ENCODE measurements at regions not wholly inside any gene's neighbourhood (a gene's known extent, or its start where the extent isn't known, plus 50 kb on each side); places are given as distances from the start of the nearest gene placed in this dataset.
"Not testable (repeated sequence)": the region's sequence is repeated elsewhere in the genome, so short reads cannot be mapped to it uniquely, and the experiment has no call there.

DNA sequence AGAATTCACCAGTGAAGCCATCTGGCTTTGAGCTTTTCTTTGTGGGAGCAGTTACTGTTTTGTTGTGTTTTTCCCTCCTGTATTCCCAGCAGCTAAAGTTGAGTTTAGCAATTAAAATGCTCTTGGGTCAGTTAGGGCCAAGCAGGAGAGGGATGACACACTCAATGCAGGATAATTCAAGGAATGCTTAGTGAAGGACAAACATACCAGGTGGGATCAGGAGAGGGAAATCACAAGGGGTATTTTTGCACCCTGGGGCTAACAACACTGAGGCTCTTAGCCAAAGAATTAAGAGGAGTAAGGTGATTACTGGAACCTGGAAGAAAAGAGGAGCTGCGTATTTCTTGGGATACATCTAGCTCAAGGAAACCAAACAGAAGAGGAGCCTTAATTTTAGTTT, 82.4 kb upstream of the KCND2 start:
- H3K4me1 ChIP-seq: peaks cover 10% of the 10 kb centered on the region
- no peak for DNase-seq
- no peaks in the 10 kb centered on the region for H3K36me3 ChIP-seq
- TF ChIP-seq CTCF (IDR thresholded peaks at IDR 0.05; ENCODE audit: borderline replicate concordance): no peak
- intact Hi-C loops (cut with micrococcal nuclease): no loop called here
- H3K27ac ChIP-seq (replicated peaks): no peak overlapping the region
- H3K27me3 ChIP-seq (ENCODE audit: low read depth): no peaks in the 10 kb centered on the region
- peaks cover 4% of the 10 kb centered on the region for H3K9me3 ChIP-seq (replicated peaks)
- H3K4me3 ChIP-seq: no peak overlapping the region

DNA sequence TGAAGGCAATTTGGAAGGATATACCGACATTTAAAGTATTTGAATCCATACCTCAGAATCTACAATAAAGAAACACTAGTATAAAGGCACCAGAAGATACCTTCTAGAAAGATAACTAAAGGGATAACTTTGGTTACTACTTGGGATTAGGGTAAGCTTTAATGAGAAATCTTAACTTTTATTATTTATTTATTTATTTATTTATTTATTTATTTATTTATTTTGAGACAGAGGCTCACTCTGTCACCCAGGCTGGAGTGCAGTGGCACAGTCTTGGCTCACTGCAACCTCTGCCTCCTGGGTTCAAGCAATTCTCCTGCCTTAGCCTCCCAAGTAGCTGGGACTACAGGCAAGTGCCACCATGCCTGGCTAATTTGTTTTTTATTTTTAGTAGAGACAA, 81.6 kb upstream of the KCND2 start:
- intact Hi-C loops (cut with micrococcal nuclease); H3K4me3 ChIP-seq; H3K36me3 ChIP-seq; DNase-seq; H3K27ac ChIP-seq (replicated peaks); H3K27me3 ChIP-seq (ENCODE audit: low read depth); H3K9me3 ChIP-seq (replicated peaks); H3K4me1 ChIP-seq: not testable (repeated sequence)

DNA sequence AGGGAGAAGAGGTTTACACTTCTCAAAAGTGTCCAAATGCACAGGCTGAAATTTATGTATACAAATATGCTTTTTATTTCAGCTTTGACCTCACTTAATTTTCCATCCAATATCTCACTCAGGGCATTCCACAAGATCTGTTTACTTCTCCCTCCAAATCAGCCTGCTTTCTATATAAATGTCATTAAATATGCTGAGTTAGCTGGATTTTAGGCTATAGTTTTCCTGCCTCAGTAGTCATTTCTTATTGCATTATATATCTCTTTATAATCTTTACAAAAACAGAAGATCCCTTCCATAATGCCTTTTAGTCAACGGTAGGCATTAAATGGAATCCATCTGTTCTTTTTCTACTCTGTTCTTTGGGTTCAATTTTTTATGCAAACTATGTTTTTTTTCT, 71.7 kb upstream of the KCND2 start:
- Histone ChIP-seq H3K9me3 (replicated peaks) (no peaks in the 10 kb centered on the region), H3K4me1 (no peaks in the 10 kb centered on the region), H3K27ac (replicated peaks) (no peak overlapping the region), H3K27me3 (ENCODE audit: low read depth) (no peaks in the 10 kb centered on the region), H3K36me3 (no peaks in the 10 kb centered on the region), H3K4me3 (no peak overlapping the region)
- intact Hi-C loops (cut with micrococcal nuclease): no loop called here
- DNase-seq: no peak
- TF ChIP-seq CTCF (IDR thresholded peaks at IDR 0.05; ENCODE audit: borderline replicate concordance): no peak

DNA sequence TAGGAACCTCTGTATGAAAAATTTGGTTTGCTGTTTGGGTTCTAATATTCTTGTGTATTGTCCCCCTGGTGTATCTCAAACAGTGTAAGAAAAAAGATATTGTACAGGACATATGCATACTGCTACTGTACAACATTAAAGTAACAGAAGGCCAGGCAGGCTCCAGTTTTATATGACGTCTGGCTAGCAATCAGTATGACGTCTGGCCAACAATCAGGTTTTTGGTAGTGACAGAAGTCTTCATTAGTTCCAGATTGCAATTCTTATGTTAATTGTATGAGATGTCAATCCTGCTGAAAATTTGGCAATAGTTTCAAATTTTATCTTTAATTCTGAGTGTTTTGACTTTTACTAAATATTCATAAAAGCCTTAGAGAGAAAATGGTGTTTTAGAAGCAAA, 67.9 kb upstream of the KCND2 start:
- no peak overlapping the region for H3K27ac ChIP-seq (replicated peaks)
- no peak overlapping the region for H3K4me3 ChIP-seq
- no peak for DNase-seq
- no peaks in the 10 kb centered on the region for H3K27me3 ChIP-seq (ENCODE audit: low read depth)
- H3K9me3 ChIP-seq (replicated peaks): peaks cover 15% of the 10 kb centered on the region
- H3K36me3 ChIP-seq: no peaks in the 10 kb centered on the region
- no peak for TF ChIP-seq CTCF (IDR thresholded peaks at IDR 0.05; ENCODE audit: borderline replicate concordance)
- intact Hi-C loops (cut with micrococcal nuclease): no loop called here
- no peaks in the 10 kb centered on the region for H3K4me1 ChIP-seq

DNA sequence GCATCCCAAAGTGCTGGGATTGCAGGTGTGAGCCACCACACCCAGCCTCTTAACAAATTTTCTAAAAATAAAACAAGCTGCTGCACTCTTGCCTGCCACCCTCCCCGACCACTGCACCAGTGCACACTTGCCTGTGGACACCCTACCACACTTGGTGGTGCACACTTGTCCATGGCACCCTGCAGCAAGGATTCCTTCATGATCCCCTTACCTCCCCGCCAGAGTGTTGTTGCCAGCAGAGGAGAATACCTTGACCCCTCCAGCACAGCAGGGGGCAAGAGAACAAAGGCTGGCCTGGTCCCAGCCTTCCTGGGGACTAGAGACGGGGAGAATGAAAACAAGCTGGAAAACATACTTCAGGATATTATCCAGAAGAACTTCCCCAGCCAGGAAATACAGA, 65.9 kb upstream of the KCND2 start:
- intact Hi-C loops (cut with micrococcal nuclease): no loop called here
- no peaks in the 10 kb centered on the region for H3K4me1 ChIP-seq
- no peaks in the 10 kb centered on the region for H3K27me3 ChIP-seq (ENCODE audit: low read depth)
- no peak for DNase-seq
- H3K4me3 ChIP-seq: no peak overlapping the region
- no peak overlapping the region for H3K27ac ChIP-seq (replicated peaks)
- no peak for TF ChIP-seq CTCF (IDR thresholded peaks at IDR 0.05; ENCODE audit: borderline replicate concordance)
- no peaks in the 10 kb centered on the region for H3K36me3 ChIP-seq
- H3K9me3 ChIP-seq (replicated peaks): peaks cover 31% of the 10 kb centered on the region

DNA sequence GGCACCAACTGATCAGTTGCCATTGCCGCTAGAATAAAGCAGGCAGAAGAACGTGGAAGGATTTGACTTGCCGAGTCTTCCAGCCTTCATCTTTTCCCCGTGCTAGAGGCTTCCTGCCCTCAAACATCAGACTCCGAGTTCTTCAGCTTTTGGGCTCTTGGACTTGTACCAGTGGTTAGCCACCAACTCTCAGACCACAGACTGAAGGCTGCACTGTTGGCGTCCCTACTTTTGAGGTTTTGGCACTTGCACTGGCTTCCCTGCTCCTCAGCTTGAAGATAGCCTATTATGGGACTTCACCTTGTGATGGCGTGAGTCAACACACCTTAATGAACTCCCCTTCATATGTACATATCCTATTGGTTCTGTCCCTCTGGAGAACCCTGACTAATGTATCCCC, 57.3 kb upstream of the KCND2 start:
- intact Hi-C loops (cut with micrococcal nuclease): no loop called here

More for the DNA sequence above, 57.3 kb upstream of the KCND2 start:
- no peak overlapping the region for H3K4me3 ChIP-seq
- H3K9me3 ChIP-seq (replicated peaks): peaks cover 16% of the 10 kb centered on the region
- no peak for DNase-seq
- H3K4me1 ChIP-seq: no peaks in the 10 kb centered on the region
- H3K36me3 ChIP-seq: no peaks in the 10 kb centered on the region
- H3K27me3 ChIP-seq (ENCODE audit: low read depth): no peaks in the 10 kb centered on the region
- H3K27ac ChIP-seq (replicated peaks): no peak overlapping the region
- no peak for TF ChIP-seq CTCF (IDR thresholded peaks at IDR 0.05; ENCODE audit: borderline replicate concordance)
